ENCODE measurements at regions not wholly inside any gene's neighbourhood (a gene's known extent, or its start where the extent isn't known, plus 50 kb on each side); places are given as distances from the start of the nearest gene placed in this dataset.
"Not testable (repeated sequence)": the region's sequence is repeated elsewhere in the genome, so short reads cannot be mapped to it uniquely, and the experiment has no call there.

- H3K4me3 ChIP-seq (ENCODE audit: low read depth, low read length), result no peak overlapping the region
- TF ChIP-seq CTCF (IDR thresholded peaks at IDR 0.05; ENCODE audit: insufficient read depth, low read depth, low read length), result no peak
- peak; percentile 65 for DNase-seq (ENCODE audit: low read depth)
These were observed 73.0 kb upstream of the WDFY3 start for GRCh38 chr4:85039526-85039925.

DNA sequence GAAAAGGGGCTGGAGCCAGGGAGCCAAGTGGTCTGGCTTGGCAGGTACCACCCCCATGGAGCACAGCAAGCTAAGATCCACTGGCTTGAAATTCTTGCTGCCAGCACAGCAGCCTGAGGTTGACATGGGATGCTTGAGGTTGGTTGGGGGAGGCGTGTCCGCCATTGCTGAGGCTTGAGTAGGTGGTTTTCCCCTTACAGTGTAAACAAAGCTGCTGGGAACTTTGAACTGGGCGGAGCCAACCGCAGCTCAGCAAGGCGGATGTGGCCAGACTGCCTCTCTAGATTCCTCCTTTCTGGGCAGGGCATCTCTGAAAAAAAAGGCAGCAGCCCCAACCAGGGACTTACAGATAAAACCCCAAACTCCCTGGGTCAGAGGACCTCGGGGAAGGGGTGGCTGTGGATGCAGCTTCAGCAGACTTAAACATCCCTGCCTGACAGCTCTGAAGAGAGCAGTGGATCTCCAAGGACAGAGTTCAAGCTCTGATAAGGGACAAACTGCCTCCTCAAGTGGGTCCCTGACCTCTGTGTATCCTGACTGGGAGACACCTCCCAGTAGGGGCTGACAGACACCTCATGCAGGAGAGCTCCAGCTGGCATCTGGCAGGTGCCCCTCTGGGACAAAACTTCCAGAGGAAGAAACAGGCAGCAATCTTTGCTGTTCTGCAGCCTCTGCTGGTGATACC lies 77.5 kb upstream of the WDFY3 start:
- H3K4me3 ChIP-seq (ENCODE audit: low read depth, low read length), result not testable (repeated sequence)
- peak; percentile 19 for DNase-seq (ENCODE audit: low read depth)

DNA sequence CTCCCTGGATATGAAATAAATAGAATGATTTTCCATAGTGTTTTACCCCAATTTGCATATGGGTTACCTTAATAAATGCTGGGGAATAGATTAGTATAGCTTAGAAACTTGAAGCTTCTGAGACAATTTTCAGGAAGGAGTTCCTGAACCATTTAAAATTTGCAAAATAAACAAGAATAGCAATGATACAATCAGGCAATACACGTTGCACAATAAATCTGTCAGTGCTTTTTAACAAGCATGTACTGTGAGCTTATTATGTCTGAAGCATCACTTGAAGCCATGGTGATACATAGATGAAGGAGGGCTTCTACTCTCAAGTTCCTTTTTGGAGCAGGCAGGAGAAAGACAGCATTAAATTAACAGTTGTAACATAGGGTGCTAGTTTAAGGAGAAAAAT lies 84.2 kb upstream of the WDFY3 start:
- DNase-seq (ENCODE audit: low read depth), result no peak
- H3K4me3 ChIP-seq (ENCODE audit: low read depth, low read length), result no peak overlapping the region
- TF ChIP-seq CTCF (IDR thresholded peaks at IDR 0.05; ENCODE audit: insufficient read depth, low read depth, low read length), result no peak

GRCh38 chr4:85051526-85051925 lies 85.0 kb upstream of the WDFY3 start:
- no peak overlapping the region for H3K4me3 ChIP-seq (ENCODE audit: low read depth, low read length)
- TF ChIP-seq CTCF (IDR thresholded peaks at IDR 0.05; ENCODE audit: insufficient read depth, low read depth, low read length), result no peak
- DNase-seq (ENCODE audit: low read depth), result no peak

GRCh38 chr4:85054925-85055324 lies 88.4 kb upstream of the WDFY3 start:
- not testable (repeated sequence) for DNase-seq (ENCODE audit: low read depth); H3K4me3 ChIP-seq (ENCODE audit: low read depth, low read length)

DNA sequence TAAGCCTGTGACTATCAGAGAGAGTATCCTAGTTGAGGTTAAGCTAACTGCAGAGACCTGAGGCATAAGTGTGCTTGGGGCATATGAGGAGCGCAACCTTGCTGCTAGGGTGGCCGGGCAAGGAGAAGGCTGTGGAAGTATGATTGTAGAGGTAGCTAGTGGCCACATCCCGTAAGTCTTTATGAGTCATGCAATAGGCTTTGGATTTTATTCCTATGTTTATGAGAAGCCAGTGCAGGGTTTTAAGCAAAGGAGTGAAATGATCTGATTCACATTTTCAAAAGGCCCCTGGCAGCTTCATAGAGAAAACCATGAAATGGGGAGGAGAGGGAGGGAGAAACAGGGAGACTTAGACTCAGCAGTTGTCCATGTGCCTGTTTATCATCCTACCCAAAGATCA lies 92.1 kb upstream of the WDFY3 start:
- H3K4me3 ChIP-seq (ENCODE audit: low read depth, low read length), result no peak overlapping the region
- peak; percentile 37 for DNase-seq (ENCODE audit: low read depth)
- TF ChIP-seq CTCF (IDR thresholded peaks at IDR 0.05; ENCODE audit: insufficient read depth, low read depth, low read length), result no peak

GRCh38 chr4:85061974-85062373 lies 95.5 kb upstream of the WDFY3 start:
- no peak for TF ChIP-seq CTCF (IDR thresholded peaks at IDR 0.05; ENCODE audit: insufficient read depth, low read depth, low read length)

DNA sequence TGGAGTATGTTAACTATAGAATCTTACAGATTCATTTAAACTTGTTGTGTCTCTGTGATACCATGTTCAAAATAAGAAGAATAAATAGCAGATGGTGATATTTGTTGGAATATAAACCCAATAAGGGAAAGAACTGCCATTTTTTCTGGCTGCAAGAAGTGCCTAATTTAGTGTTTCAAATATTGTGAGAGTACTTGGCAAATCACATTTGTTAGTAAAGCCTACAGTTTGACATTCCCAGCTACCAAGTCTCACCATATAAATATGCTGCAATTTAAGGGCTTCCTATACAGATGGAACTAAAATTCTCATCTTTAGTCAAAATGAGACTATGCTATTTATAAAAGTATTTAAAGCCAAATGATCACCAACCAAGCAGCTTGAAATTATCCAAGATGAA lies 96.0 kb upstream of the WDFY3 start:
- no peak for DNase-seq (ENCODE audit: low read depth)
- H3K4me3 ChIP-seq (ENCODE audit: low read depth, low read length), result no peak overlapping the region
- no peak for TF ChIP-seq CTCF (IDR thresholded peaks at IDR 0.05; ENCODE audit: insufficient read depth, low read depth, low read length)

More at GRCh38 chr4:85061974-85062373, 95.5 kb upstream of the WDFY3 start:
- H3K4me3 ChIP-seq (ENCODE audit: low read depth, low read length), result no peak overlapping the region
- DNase-seq (ENCODE audit: low read depth), result no peak

Measured in fibroblast of villous mesenchyme (primary cell).